IPS-20b (cell line): ENCODE measurements at regions not wholly inside any gene's neighbourhood (a gene's known extent, or its start where the extent isn't known, plus 50 kb on each side); places are given as distances from the start of the nearest gene placed in this dataset.
"Not testable (repeated sequence)": the region's sequence is repeated elsewhere in the genome, so short reads cannot be mapped to it uniquely, and the experiment has no call there.

Experiments
- H3K27ac ChIP-seq: one replicate; pipeline ENCODE4 v1.5.1; 2013; ENCODE audit warnings: low read length
- H3K27me3 ChIP-seq: 2 replicates; pipeline ENCODE4 v1.6.1; 2013; ENCODE audit warnings: mild to moderate bottlenecking, low read length, inconsistent platforms; ENCODE audit not compliant: insufficient read depth
- H3K36me3 ChIP-seq: 2 replicates; pipeline ENCODE4 v1.6.1; 2013; ENCODE audit warnings: low read depth, mild to moderate bottlenecking, inconsistent platforms, low read length, moderate library complexity; ENCODE audit not compliant: insufficient read depth
- H3K4me1 ChIP-seq: 2 replicates; pipeline ENCODE4 v1.6.1; 2013; ENCODE audit warnings: mild to moderate bottlenecking, control low read depth, inconsistent platforms, low read length, moderate library complexity; ENCODE audit not compliant: insufficient read depth
- H3K4me3 ChIP-seq: 2 replicates; pipeline ENCODE4 v1.5.1; 2013; ENCODE audit warnings: mild to moderate bottlenecking, low read length, inconsistent platforms
- H3K9ac ChIP-seq: 2 replicates; pipeline ENCODE4 v1.6.1; 2013; ENCODE audit warnings: low read depth, mild to moderate bottlenecking, inconsistent platforms, low read length, moderate library complexity
- H3K9me3 ChIP-seq: 2 replicates; pipeline ENCODE4 v1.6.1; 2013; ENCODE audit warnings: mild to moderate bottlenecking, low read depth, low read length, inconsistent platforms; ENCODE audit not compliant: insufficient read depth

GRCh38 chr9:81776834-81777233, 87.5 kb upstream of the TLE1 start:
- no peak overlapping the region for H3K27ac ChIP-seq
- no peak overlapping the region for H3K9ac ChIP-seq
- no peaks in the 10 kb centered on the region for H3K4me1 ChIP-seq
- no peaks in the 10 kb centered on the region for H3K36me3 ChIP-seq
- no peak overlapping the region for H3K4me3 ChIP-seq
- no peaks in the 10 kb centered on the region for H3K9me3 ChIP-seq
- H3K27me3 ChIP-seq, result no peaks in the 10 kb centered on the region

- no peaks in the 10 kb centered on the region for H3K4me1 ChIP-seq
- H3K9ac ChIP-seq, result no peak overlapping the region
- H3K27me3 ChIP-seq, result no peaks in the 10 kb centered on the region
- H3K36me3 ChIP-seq, result no peaks in the 10 kb centered on the region
- no peak overlapping the region for H3K27ac ChIP-seq
- no peaks in the 10 kb centered on the region for H3K9me3 ChIP-seq
- no peak overlapping the region for H3K4me3 ChIP-seq
These were observed 88.1 kb upstream of the TLE1 start for GRCh38 chr9:81777482-81777881.

GRCh38 chr9:81782313-81782995, 93.1 kb upstream of the TLE1 start:
- no peaks in the 10 kb centered on the region for H3K9me3 ChIP-seq
- no peak overlapping the region for H3K9ac ChIP-seq
- H3K4me3 ChIP-seq, result no peak overlapping the region
- no peaks in the 10 kb centered on the region for H3K36me3 ChIP-seq
- no peaks in the 10 kb centered on the region for H3K27me3 ChIP-seq
- H3K4me1 ChIP-seq, result no peaks in the 10 kb centered on the region
- no peak overlapping the region for H3K27ac ChIP-seq

- H3K4me1 ChIP-seq, result no peaks in the 10 kb centered on the region
- H3K27me3 ChIP-seq, result no peaks in the 10 kb centered on the region
- H3K4me3 ChIP-seq, result no peak overlapping the region
- no peaks in the 10 kb centered on the region for H3K36me3 ChIP-seq
- no peak overlapping the region for H3K27ac ChIP-seq
- no peaks in the 10 kb centered on the region for H3K9me3 ChIP-seq
- H3K9ac ChIP-seq, result no peak overlapping the region
These were observed 98.6 kb upstream of the TLE1 start for GRCh38 chr9:81787747-81788632.

GRCh38 chr9:81789721-81790120, 100.4 kb upstream of the TLE1 start:
- Histone ChIP-seq H3K27ac (no peak overlapping the region), H3K36me3 (no peaks in the 10 kb centered on the region), H3K9me3 (no peaks in the 10 kb centered on the region), H3K9ac (no peak overlapping the region), H3K4me3 (no peak overlapping the region), H3K27me3 (no peaks in the 10 kb centered on the region), H3K4me1 (no peaks in the 10 kb centered on the region)

GRCh38 chr9:81790166-81790565, 100.8 kb upstream of the TLE1 start:
- H3K4me3 ChIP-seq, result no peak overlapping the region
- no peak overlapping the region for H3K27ac ChIP-seq
- no peaks in the 10 kb centered on the region for H3K36me3 ChIP-seq
- H3K4me1 ChIP-seq, result no peaks in the 10 kb centered on the region
- H3K9ac ChIP-seq, result no peak overlapping the region
- H3K27me3 ChIP-seq, result no peaks in the 10 kb centered on the region
- H3K9me3 ChIP-seq, result no peaks in the 10 kb centered on the region

GRCh38 chr9:81791076-81791475, 101.7 kb upstream of the TLE1 start:
- Histone ChIP-seq H3K4me3 (no peak overlapping the region), H3K27me3 (no peaks in the 10 kb centered on the region), H3K9ac (no peak overlapping the region), H3K27ac (no peak overlapping the region), H3K4me1 (no peaks in the 10 kb centered on the region), H3K36me3 (no peaks in the 10 kb centered on the region), H3K9me3 (no peaks in the 10 kb centered on the region)

GRCh38 chr9:81798606-81799005, 109.3 kb upstream of the TLE1 start:
- Histone ChIP-seq H3K9me3 (no peaks in the 10 kb centered on the region), H3K27me3 (no peaks in the 10 kb centered on the region), H3K4me3 (no peak overlapping the region), H3K9ac (no peak overlapping the region), H3K27ac (no peak overlapping the region), H3K36me3 (no peaks in the 10 kb centered on the region), H3K4me1 (0 out of 2 replicates have a peak, but pooled peaks cover 2% of the 10 kb centered on the region)

GRCh38 chr9:81801190-81801589, 111.8 kb upstream of the TLE1 start:
- H3K4me3 ChIP-seq, result no peak overlapping the region
- no peak overlapping the region for H3K9ac ChIP-seq
- H3K9me3 ChIP-seq, result no peaks in the 10 kb centered on the region
- no peak overlapping the region for H3K27ac ChIP-seq
- no peaks in the 10 kb centered on the region for H3K36me3 ChIP-seq
- 0 out of 2 replicates have a peak, but pooled peaks cover 2% of the 10 kb centered on the region for H3K4me1 ChIP-seq
- H3K27me3 ChIP-seq, result no peaks in the 10 kb centered on the region

GRCh38 chr9:81804306-81804705, 115.0 kb upstream of the TLE1 start:
- Histone ChIP-seq H3K27ac (no peak overlapping the region), H3K9me3 (no peaks in the 10 kb centered on the region), H3K4me1 (no peaks in the 10 kb centered on the region), H3K9ac (no peak overlapping the region), H3K36me3 (no peaks in the 10 kb centered on the region), H3K27me3 (no peaks in the 10 kb centered on the region), H3K4me3 (no peak overlapping the region)

GRCh38 chr9:81811688-81812087, 116.5 kb upstream of the SPATA31D4 start:
- H3K4me1 ChIP-seq, result peaks cover 13% of the 10 kb centered on the region; the same call in 1 of the 2 replicates
- H3K9ac ChIP-seq, H3K9me3 ChIP-seq, H3K36me3 ChIP-seq, H3K4me3 ChIP-seq, H3K27me3 ChIP-seq, H3K27ac ChIP-seq: not testable (repeated sequence)

GRCh38 chr9:81814401-81814793, 113.8 kb upstream of the SPATA31D4 start:
- no peaks in the 10 kb centered on the region for H3K27me3 ChIP-seq
- peaks cover 25% of the 10 kb centered on the region for H3K4me1 ChIP-seq
- no peaks in the 10 kb centered on the region for H3K36me3 ChIP-seq
- no peak overlapping the region for H3K9ac ChIP-seq
- no peak overlapping the region for H3K27ac ChIP-seq
- no peak overlapping the region for H3K4me3 ChIP-seq
- no peaks in the 10 kb centered on the region for H3K9me3 ChIP-seq
